ENCODE measurements at regions not wholly inside any gene's neighbourhood (a gene's known extent, or its start where the extent isn't known, plus 50 kb on each side); places are given as distances from the start of the nearest gene placed in this dataset.

DNA sequence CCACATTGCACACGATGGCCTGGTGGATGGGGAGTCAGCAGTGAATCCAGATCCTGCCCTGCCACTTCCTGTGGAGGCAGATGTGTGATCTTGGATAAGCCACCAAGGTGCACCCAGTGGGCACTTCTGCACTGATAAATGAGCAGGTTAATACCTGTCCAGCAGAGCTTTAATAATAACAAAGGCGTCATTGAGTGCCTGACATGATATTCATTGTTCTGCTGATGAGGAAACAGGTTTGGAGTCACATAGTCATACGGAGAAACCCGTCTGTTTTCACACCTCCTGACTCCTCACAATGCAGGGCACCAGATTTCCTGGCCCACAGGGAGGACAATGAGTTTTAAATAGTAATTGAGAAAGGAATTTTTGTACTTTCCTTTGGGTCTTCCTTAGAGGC is 324.6 kb upstream of the CDH5 start:
- DNase-seq (ENCODE audit: low read depth, low spot score): no peak
- TF ChIP-seq, protein P1, sequence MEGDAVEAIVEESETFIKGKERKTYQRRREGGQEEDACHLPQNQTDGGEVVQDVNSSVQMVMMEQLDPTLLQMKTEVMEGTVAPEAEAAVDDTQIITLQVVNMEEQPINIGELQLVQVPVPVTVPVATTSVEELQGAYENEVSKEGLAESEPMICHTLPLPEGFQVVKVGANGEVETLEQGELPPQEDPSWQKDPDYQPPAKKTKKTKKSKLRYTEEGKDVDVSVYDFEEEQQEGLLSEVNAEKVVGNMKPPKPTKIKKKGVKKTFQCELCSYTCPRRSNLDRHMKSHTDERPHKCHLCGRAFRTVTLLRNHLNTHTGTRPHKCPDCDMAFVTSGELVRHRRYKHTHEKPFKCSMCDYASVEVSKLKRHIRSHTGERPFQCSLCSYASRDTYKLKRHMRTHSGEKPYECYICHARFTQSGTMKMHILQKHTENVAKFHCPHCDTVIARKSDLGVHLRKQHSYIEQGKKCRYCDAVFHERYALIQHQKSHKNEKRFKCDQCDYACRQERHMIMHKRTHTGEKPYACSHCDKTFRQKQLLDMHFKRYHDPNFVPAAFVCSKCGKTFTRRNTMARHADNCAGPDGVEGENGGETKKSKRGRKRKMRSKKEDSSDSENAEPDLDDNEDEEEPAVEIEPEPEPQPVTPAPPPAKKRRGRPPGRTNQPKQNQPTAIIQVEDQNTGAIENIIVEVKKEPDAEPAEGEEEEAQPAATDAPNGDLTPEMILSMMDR (IDR thresholded peaks at IDR 0.05; ENCODE audit: low read depth, low read length): no peak
- H3K4me3 ChIP-seq (ENCODE audit: low read depth, low read length): no peak overlapping the region
- in situ Hi-C loops (cut with HindIII; ENCODE audit: low sequenced_read_pairs): no loop called here

DNA sequence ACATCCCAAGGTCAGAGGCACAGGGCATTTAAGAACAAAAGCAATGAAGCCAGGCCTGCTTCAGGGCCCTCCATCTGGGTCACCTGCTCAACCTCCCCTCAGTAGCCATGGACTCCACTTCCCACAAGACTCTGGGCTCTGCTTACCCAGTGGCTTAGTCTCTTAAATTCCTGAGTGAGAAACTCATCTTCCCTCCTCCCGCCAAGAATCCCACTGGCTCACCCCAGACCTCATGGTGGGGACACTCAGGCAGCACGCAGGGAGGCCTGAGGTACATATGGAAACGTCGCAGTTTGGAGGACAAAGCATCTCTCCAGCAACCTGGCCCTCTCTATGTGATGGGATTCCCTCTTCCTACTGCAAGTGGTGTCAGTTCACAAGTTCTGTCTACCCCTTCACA is 326.7 kb upstream of the CDH5 start:
- TF ChIP-seq, protein P1 (IDR thresholded peaks at IDR 0.05; ENCODE audit: low read depth, low read length): no peak
- H3K4me3 ChIP-seq (ENCODE audit: low read depth, low read length): no peak overlapping the region
- DNase-seq (ENCODE audit: low read depth, low spot score): no peak
- in situ Hi-C loops (cut with HindIII; ENCODE audit: low sequenced_read_pairs): no loop called here

DNA sequence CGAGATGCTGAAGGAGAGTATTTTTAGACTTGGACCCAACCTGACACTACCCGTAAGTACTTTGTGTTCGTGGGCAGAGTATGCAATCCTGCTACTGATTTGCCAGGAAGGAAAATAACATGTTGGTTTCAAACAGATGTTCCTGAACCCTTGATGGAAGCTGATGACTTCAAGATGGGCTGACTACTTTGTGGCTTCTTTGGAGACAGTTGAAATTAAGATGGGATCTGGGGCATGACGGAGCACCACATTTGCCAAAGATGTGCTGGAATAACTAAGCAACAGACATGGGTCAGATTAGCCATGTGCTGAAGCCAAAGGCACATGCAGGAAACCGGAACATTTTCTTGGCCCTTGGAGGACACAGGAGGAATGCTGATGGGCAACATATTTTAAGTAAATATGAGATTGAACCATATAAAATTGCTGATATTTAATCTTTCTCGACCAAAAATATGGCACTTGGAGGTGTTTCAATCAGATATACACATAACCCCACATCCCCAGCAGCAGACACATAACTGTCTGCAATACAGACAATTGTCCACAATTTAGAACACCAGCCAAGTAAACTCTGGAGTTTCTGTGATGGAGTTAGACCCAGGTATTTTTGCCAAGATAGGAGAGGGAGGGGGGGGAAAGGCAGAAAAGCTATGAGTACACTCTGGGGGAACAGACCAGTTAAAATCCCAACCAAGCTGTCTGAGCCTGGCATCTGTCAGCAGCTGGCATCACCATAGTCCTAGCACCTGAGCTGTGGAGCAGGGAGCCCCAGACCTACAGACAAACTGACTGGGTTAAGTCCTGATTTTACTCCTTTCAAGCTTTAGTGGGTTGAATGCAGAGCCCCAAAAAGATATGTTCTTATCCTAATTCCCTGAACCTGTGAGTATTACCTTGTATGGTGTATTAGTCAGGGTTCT is 329.4 kb upstream of the CDH5 start:
- in situ Hi-C loops (cut with HindIII; ENCODE audit: low sequenced_read_pairs): no loop called here
- peak; percentile 37 for DNase-seq (ENCODE audit: low read depth, low spot score)
- H3K4me3 ChIP-seq (ENCODE audit: low read depth, low read length): no peak overlapping the region
- TF ChIP-seq, protein P1 (IDR thresholded peaks at IDR 0.05; ENCODE audit: low read depth, low read length): no peak

DNA sequence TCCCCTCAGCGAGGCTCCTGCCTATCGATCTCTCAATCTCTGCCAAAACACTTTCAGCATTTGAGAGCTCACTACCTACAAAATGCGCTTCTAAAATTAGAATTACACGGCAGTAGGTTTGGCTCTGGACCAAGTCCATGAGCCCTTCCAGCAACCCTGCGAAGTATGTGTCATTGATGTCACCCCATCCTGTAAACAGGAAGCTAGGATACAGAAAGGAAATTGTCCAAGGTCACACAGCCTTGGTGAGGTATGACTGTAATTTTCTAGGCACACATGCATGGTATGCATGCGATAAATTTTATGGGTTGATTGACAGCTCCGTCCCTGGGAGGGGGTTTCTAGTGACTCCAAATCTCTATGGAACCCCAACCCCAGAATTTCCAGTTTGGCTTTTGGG is 330.3 kb upstream of the CDH5 start:
- TF ChIP-seq, protein P1 (IDR thresholded peaks at IDR 0.05; ENCODE audit: low read depth, low read length): no peak
- in situ Hi-C loops (cut with HindIII; ENCODE audit: low sequenced_read_pairs): no loop called here
- DNase-seq (ENCODE audit: low read depth, low spot score): no peak
- no peak overlapping the region for H3K4me3 ChIP-seq (ENCODE audit: low read depth, low read length)

DNA sequence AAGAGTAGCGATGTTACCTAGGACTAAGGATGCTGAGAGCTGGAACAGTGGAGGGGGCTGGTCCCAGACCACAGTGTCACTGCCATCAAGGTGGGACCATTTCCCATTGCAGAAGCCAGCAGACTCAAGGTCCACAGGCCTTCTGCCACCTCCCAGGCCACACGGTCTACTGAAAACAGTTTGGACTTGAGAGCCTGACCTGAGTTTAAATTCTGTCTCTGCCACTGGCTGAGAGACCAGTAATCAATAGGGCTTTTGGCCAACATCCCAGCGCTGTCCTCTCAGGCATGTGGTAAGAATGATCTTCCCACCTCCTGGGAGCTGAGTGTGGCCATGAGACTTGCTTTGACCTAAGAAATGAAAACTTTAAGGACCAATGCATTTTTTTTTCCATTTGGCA is 331.4 kb upstream of the CDH5 start:
- DNase-seq (ENCODE audit: low read depth, low spot score): no peak
- in situ Hi-C loops (cut with HindIII; ENCODE audit: low sequenced_read_pairs): no loop called here

DNA sequence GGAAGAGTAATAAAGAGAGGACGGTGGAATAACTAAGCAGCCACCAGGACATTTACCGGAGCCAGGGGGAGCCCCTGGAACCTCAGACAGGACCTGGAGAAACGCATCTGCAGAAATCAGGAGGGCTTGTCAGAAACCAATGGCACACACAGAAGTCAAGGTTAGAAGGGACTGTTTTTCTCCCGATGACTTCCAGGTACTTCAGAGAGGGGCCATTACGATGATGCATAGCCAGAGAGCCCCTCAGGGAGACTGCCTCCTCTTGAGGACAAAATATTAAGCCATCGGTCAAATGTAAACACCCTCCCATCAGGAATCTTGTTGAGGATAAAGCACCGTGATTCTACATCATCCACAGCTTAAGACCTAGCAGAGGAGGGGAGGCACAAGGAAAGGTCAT is 333.6 kb upstream of the CDH5 start:
- H3K4me3 ChIP-seq (ENCODE audit: low read depth, low read length): no peak overlapping the region
- no peak for DNase-seq (ENCODE audit: low read depth, low spot score)
- in situ Hi-C loops (cut with HindIII; ENCODE audit: low sequenced_read_pairs): no loop called here
- TF ChIP-seq, protein P1 (IDR thresholded peaks at IDR 0.05; ENCODE audit: low read depth, low read length): no peak

More for the DNA sequence above, 331.4 kb upstream of the CDH5 start:
- TF ChIP-seq, protein P1 (IDR thresholded peaks at IDR 0.05; ENCODE audit: low read depth, low read length): no peak
- no peak overlapping the region for H3K4me3 ChIP-seq (ENCODE audit: low read depth, low read length)
